Prostate gland (tissue), 2 donors: ENCODE measurements at regions not wholly inside any gene's neighbourhood (a gene's known extent, or its start where the extent isn't known, plus 50 kb on each side); places are given as distances from the start of the nearest gene placed in this dataset.
"Not testable (repeated sequence)": the region's sequence is repeated elsewhere in the genome, so short reads cannot be mapped to it uniquely, and the experiment has no call there.

ENCODE experiments used
- DNase-seq: peaks from one replicate; pipeline ENCODE4 v3.0.0-alpha.2; 2019; ENCODE audit warnings: low spot score
- H3K27ac ChIP-seq, 2 donors: fragments of 200-600 bp; sonication (generic); 2 replicates each; pipeline ENCODE4 v1.5.1; 2017 to 2019
- H3K27me3 ChIP-seq: fragments of 200-600 bp; sonication (generic); replicated peaks from 2 replicates; pipeline ENCODE4 v1.5.1; 2019; ENCODE audit not compliant: insufficient read depth
- H3K36me3 ChIP-seq, 2 donors: fragments of 200-600 bp; sonication (generic); 1 replicate in 1 of 2; 2 replicates in 1 of 2; pipeline versions ENCODE4 v1.5.1 to v1.8.1; 2017 to 2019
- H3K4me1 ChIP-seq: fragments of 200-600 bp; sonication (generic); replicated peaks from 2 replicates; pipeline ENCODE4 v1.5.1; 2019
- H3K4me3 ChIP-seq, 2 donors: fragments of 200-600 bp; sonication (generic); 2 replicates each; pipeline ENCODE4 v1.5.1; 2017 to 2019
- H3K9me3 ChIP-seq: fragments of 200-600 bp; sonication (generic); 2 replicates; pipeline ENCODE4 v1.5.1; 2017
- POLR2A ChIP-seq: fragments of 450-650 bp; IDR thresholded peaks from one replicate; pipeline ENCODE4 v1.6.1; 2016; ENCODE audit warnings: antibody characterized with exemption, mild to moderate bottlenecking
- POLR2AphosphoS5 ChIP-seq: sonication (generic); formaldehyde crosslinking; IDR thresholded peaks from one replicate; pipeline ENCODE4 v1.6.1; 2017; ENCODE audit warnings: antibody characterized with exemption
- WGBS: methylation state at CpG from one replicate; pipeline ENCODE4 v1.1.5; 2018; 5-methylcytosine and 5-hydroxymethylcytosine counted together
- intact Hi-C: fragments of 100-400 bp; cut with DNase I; formaldehyde crosslinking; loops from one replicate; pipeline ENCODE4 v1.14.2; 2022
- TF ChIP-seq, protein P1 (sequence below), 4 experiments: fragments of 200-600 bp in 2 of 4; fragments of 450-650 bp in 2 of 4; sonication (generic) in 2 of 4; IDR thresholded peaks; 1 replicate in 3 of 4; 2 replicates in 1 of 4; pipeline ENCODE4 v1.5.1; 2016 to 2019; ENCODE audit warnings: antibody characterized with exemption in 4 of 4, mild to moderate bottlenecking in 2 of 4, moderate library complexity in 2 of 4

GRCh38 chr15:28459279-28459678 lies 73.5 kb downstream of the GOLGA8G start:
- no peaks in the 10 kb centered on the region for H3K36me3 ChIP-seq
- intact Hi-C loops = no loop called here
- TF ChIP-seq POLR2A (no peak), POLR2AphosphoS5 (no peak)
- TF ChIP-seq, protein P1, sequence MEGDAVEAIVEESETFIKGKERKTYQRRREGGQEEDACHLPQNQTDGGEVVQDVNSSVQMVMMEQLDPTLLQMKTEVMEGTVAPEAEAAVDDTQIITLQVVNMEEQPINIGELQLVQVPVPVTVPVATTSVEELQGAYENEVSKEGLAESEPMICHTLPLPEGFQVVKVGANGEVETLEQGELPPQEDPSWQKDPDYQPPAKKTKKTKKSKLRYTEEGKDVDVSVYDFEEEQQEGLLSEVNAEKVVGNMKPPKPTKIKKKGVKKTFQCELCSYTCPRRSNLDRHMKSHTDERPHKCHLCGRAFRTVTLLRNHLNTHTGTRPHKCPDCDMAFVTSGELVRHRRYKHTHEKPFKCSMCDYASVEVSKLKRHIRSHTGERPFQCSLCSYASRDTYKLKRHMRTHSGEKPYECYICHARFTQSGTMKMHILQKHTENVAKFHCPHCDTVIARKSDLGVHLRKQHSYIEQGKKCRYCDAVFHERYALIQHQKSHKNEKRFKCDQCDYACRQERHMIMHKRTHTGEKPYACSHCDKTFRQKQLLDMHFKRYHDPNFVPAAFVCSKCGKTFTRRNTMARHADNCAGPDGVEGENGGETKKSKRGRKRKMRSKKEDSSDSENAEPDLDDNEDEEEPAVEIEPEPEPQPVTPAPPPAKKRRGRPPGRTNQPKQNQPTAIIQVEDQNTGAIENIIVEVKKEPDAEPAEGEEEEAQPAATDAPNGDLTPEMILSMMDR (IDR thresholded peaks at IDR 0.05) = no peak
- no peak overlapping the region for H3K27ac ChIP-seq
- no peaks in the 10 kb centered on the region for H3K4me1 ChIP-seq
- no peaks in the 10 kb centered on the region for H3K27me3 ChIP-seq
- 26% methylated on average over 1 of the region's 1 CpG for WGBS
- no peak for DNase-seq
- no peak overlapping the region for H3K4me3 ChIP-seq
- H3K9me3 ChIP-seq = no peaks in the 10 kb centered on the region

- H3K27me3 ChIP-seq, H3K4me1 ChIP-seq, H3K9me3 ChIP-seq, H3K4me3 ChIP-seq, intact Hi-C loops, H3K27ac ChIP-seq, H3K36me3 ChIP-seq, DNase-seq: not testable (repeated sequence)
- WGBS = 78% methylated on average over 32 of the region's 32 CpGs
Measured at GRCh38 chr15:28457396-28457932, 75.3 kb downstream of the GOLGA8G start.

GRCh38 chr15:28456476-28457395 lies 76.0 kb downstream of the GOLGA8G start:
- no peak for TF ChIP-seq POLR2A
- TF ChIP-seq POLR2AphosphoS5 = no peak
- TF ChIP-seq, protein P1 (IDR thresholded peaks at IDR 0.05) = no peak
- intact Hi-C loops = no loop called here
- Histone ChIP-seq H3K9me3 (no peaks in the 10 kb centered on the region), H3K4me1 (no peaks in the 10 kb centered on the region), H3K36me3 (no peaks in the 10 kb centered on the region), H3K27me3 (no peaks in the 10 kb centered on the region), H3K4me3 (no peak overlapping the region), H3K27ac (no peak overlapping the region)
- no peak for DNase-seq
- WGBS = 85% methylated on average over 30 of the region's 30 CpGs

DNA sequence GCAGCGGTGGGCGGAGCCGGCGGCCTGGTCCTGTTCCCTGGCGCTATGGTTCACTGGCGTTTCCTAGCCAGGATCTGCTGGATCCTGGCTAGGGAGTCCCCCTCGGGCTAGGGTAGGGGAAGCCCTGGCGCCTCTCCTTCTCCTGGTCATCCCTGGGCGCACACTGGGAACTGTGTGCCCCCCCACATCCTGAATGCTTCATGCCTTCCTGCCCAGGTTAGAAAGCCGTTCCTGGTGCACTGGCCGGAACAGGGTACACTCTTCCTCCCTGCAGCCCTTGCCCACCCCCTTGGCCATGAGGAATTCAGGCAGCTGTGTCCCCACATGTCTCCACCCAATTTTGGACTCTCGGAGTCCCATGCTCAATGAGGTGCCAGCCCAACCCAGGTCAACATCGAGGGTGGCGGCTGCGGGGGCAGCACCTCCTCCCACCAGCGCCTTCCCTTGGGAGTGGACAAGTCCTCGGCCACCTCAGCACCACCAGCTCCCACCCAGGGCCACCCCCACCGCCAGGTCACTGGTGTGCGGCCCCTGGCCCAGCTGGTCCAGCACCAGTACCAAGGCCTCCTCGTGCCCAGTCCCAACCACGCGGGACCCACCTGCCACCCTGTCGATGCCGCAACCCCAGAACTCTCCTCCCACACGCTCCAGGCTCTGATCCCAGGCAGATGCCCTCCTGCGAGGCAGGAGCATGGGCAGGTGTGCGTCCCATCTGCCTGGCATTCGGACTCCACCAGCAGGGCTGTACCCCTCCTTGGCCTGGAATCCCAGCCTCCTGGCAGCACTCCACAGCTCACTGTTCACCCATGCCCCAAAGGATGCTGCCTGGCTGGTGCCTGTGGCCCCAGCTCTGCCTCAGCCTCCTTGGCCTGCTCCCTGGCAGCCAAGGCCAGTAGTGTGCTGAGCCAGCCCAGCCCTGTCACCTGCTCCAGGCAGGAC lies 77.0 kb downstream of the GOLGA8G start:
- H3K9me3 ChIP-seq, H3K27ac ChIP-seq, intact Hi-C loops, H3K4me3 ChIP-seq, DNase-seq, H3K36me3 ChIP-seq, H3K4me1 ChIP-seq, H3K27me3 ChIP-seq: not testable (repeated sequence)
- WGBS = 89% methylated on average over 22 of the region's 28 CpGs

DNA sequence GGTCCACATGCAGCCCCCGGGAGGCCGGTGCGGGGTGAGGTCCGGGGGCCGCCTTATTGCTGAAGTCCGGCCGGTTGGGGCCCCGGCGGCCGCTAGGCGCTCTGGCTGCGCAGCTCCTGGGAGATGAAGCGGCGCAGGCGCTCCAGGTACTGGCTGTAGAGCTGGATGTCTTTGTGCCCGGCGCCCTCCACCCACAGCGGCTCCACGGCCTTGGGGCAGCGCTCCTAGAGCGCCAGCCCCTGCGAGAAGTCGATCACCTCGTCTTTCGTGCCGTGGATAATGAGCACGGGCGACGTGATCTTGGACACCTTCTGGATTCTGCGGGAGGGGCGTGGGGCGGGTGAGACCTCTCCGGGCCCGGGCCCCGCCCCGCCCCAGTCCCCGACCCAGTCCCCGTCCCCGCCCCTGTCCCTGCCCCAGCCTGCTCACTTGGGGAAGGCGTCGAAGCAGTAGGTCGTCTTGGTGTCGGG lies 76.3 kb downstream of the GOLGA8F start:
- H3K4me1 ChIP-seq, H3K36me3 ChIP-seq, intact Hi-C loops, H3K9me3 ChIP-seq, DNase-seq, H3K27ac ChIP-seq, H3K27me3 ChIP-seq: not testable (repeated sequence)
- H3K4me3 ChIP-seq = peak overlapping the region in 1 of 2 donors; percentile 19
- 4% methylated on average over 4 of the region's 43 CpGs for WGBS
